NCI-H2196 treated with DMSO at 0.1 percent for 48 hours (cell line): ENCODE measurements at regions not wholly inside any gene's neighbourhood (a gene's known extent, or its start where the extent isn't known, plus 50 kb on each side); places are given as distances from the start of the nearest gene placed in this dataset.
"Not testable (repeated sequence)": the region's sequence is repeated elsewhere in the genome, so short reads cannot be mapped to it uniquely, and the experiment has no call there.

Experiments
- DNase-seq: peaks from one replicate; lab custom pipeline; 2025; ENCODE audit not compliant: unreplicated experiment; lab: John Stamatoyannopoulos, UW

- no peak for DNase-seq
Measured at GRCh38 chr2:128670066-128670465, 351.4 kb upstream of the HS6ST1 start.

GRCh38 chr2:128671981-128672757, 353.5 kb upstream of the HS6ST1 start:
- DNase-seq = not testable (repeated sequence)

DNA sequence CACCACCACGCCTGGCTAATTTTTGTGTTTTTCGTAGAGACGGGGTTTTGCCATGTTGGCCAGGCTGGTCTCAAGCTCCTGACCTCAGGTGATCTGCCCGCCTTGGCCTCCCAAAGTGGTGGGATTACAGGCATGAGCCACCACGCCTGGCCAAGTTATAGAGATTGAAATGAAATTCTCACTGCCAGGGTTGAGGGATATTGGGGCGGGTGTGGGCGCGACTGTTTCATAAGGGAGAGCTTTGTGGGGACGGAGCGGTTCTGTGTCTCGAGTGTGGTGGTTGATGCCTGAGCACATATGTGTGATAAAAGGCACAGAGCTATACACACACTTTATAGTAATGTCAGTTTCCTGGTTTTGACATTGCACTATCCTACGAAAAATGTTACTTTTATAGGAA, 361.0 kb upstream of the HS6ST1 start:
- not testable (repeated sequence) for DNase-seq

DNA sequence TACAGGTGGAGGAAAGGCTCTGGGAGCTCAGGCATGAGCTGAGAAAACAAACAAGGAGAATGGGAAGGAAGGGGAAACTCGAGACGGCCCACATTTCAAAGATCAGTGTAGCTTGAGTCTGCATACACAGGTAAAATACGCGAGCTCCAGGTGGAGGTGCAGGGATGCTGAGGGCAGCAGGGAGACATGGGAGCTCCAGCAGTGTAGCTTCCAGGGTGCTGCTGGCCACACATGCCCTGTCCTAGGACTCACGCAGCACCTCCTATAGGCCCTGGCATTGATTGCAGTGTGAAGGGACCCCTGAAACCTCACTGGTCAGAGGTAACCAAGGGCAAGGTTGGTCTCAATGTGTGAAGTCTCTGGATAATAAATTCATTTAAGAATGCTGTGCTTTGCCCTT, 362.8 kb upstream of the HS6ST1 start:
- DNase-seq = no peak

- no peak for DNase-seq
Measured at GRCh38 chr2:128682266-128682665, 363.6 kb upstream of the HS6ST1 start.

- no peak for DNase-seq
Measured at GRCh38 chr2:128682729-128683284, 364.1 kb upstream of the HS6ST1 start.

GRCh38 chr2:128684523-128684922, 365.9 kb upstream of the HS6ST1 start:
- no peak for DNase-seq

DNA sequence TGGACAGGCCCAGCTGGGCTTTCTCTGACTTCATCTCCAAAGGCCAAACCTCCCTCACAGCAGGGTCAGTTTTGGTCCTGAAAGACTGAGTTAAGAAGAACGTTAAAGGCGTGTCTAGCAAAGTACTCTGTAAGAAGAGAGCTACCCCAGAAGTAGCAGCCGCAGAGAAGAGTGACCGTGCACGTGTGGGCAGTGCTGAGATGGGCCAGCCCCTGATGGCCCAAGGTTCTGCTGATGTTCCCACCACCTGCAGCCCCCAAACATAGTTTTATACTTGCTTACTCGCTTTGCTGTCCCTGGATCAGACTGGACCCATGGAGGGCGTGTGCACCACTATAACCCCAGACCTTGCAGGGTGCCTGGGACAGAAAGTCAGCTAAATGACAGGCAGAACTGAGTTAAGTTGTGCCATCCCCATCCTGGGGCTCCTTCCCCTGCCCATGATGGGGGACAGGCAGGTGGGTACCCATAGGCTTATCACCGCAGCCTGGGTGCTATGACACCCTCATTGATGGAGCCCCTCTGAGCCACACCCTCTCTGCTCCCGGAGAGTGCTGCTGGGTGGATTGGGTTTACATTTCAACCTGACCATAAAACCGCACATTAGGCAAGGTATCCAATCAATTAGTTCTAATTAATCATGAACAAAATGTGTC, 367.3 kb upstream of the HS6ST1 start:
- no peak for DNase-seq

DNA sequence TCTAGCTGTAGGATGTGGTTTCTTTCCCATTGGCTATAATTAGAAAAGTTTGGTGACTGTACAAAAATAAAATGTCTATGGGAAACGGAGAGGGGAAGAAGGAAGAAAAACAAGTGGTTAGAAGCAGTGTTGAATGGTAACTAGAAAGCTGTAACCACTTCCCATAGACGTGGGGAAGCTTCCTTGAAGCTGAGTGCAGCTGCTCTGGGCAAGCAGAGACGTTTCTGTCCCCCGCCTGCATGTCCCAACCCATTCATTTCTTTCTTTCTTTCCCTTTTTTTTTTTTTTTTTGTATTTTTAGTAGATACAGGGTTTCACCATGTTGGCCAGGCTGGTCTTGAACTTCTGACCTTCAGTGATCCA, 367.8 kb upstream of the HS6ST1 start:
- DNase-seq = no peak

DNA sequence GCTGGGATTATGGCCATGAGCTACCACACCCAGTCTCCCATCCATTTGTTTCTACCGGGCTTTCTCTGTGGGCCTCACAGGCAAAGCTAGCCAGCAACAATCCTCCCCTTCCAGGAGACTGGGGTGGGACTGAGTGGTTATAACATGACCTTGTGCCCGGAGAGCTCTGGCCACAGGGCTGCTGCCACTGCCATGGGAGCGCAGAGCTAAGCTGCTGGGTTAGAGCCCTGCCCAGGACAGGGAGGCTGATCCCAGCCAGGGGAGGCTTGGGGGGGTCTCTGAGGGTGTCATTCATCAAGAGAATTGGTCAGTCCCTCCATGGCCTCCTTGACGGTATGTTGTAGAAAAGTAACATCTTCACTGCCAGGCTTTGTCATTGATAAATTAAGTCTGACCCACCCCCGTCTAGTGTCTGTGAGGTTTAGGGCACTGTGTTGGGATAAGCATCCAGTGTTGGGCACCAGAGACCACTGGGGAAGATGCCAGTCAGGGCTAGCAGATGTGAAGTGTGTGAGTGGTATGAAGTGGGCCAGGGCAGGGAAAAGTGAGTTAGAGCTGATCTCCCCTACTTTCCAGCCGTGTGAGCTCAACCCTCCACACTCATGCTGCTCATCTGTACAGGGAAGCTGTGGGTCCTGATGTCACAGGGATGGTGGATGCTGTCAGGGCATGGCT, 368.4 kb upstream of the HS6ST1 start:
- DNase-seq = no peak

GRCh38 chr2:128687565-128687964, 368.9 kb upstream of the HS6ST1 start:
- no peak for DNase-seq

- DNase-seq = no peak
Measured at GRCh38 chr2:128689971-128690370, 371.3 kb upstream of the HS6ST1 start.

GRCh38 chr2:128690431-128690830, 371.8 kb upstream of the HS6ST1 start:
- no peak for DNase-seq

GRCh38 chr2:128690869-128691268, 372.2 kb upstream of the HS6ST1 start:
- no peak for DNase-seq

GRCh38 chr2:128691526-128691925, 372.9 kb upstream of the HS6ST1 start:
- DNase-seq = no peak

DNA sequence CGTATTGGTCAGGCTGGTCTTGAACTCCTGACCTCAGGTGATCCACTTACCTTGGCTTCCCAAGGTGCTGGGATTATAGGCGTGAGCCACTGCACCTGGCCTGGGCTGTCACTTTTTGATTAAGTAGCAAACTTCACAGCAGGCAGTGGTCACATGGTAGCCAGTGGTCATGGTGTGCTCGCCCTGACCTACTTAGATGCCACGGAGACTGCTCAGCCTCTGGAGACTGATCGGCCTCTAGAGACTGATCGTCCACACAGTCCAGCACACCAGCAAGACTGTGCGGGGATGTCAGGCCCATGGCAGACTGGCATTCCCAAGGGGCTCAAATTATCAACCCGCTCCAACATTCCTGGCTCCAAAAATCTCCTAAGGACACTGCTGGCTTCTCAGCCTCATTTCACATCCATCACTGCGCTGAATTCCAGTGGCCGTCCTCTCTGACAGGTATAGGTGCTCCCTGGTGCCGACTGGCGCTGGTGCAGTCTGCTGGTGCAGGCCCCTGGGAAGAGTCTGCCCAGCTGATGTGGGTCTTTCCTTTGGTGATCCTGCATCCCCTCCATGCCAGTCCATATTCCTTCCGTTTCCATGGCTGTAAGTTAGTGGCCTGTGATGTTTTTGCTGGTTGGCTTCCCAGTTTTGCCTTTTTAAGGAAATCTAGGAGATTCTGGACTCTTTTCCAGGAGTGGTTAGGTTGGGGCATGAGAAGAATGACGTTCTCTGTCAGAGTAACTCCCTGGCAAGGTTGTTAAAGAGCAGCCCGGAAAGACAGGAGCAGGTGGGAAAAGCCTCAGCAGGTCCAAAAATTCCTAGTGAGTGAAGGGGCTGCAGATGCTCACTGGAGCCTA, 374.5 kb upstream of the HS6ST1 start:
- DNase-seq = no peak

GRCh38 chr2:128693743-128694029, 375.0 kb upstream of the HS6ST1 start:
- no peak for DNase-seq

GRCh38 chr2:128695646-128696220, 377.1 kb upstream of the HS6ST1 start:
- no peak for DNase-seq

DNA sequence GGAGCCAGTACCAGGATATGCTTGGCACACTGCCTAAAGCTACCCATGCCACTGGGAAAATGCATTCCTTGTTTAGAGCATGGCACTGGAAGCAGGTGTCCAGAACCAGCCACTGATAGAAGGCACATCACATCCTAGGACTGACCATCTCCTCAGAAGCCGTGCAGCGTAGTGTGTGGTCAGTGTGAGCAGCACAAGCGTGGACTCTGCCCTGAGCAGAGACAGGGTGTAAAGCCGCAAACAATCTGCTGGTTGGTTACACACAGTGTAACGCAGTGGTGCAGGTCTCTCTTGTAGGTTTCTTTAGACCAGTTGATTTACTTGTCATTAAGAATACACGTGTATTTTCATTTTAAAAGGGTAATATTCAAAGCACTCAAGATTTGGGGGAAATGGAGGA, 377.8 kb upstream of the HS6ST1 start:
- no peak for DNase-seq

DNA sequence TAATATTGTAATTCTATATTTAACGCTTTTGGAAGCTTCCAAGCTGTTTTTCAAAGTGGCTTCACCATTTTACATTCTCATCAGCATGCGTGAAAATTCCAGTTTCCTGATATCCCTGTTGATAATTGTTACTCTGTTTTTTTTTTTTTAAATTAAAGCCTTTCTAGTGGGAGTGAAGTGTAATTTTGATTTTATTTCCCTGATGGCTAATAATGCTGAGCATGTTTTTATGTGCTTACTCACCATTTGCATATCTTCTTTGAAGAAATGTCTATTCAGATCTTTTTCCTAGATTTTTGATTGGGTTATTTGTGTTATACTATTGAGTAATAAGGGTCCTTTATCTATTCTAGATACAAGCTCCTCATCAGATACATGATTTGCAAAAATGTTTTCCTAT, 382.8 kb upstream of the HS6ST1 start:
- DNase-seq = no peak

GRCh38 chr2:128702616-128703015, 383.9 kb upstream of the HS6ST1 start:
- DNase-seq = no peak
